Psoas muscle (tissue), 7 donors: ENCODE measurements at regions not wholly inside any gene's neighbourhood (a gene's known extent, or its start where the extent isn't known, plus 50 kb on each side); places are given as distances from the start of the nearest gene placed in this dataset.

Experiments used
- ATAC-seq, 4 donors: fragments of 200-7000 bp; cut with Tn5 transposase; one replicate each; pipeline ENCODE4 v1.9.1; 2020; ENCODE audit warnings: moderate library complexity in 3 of 4, mild to moderate bottlenecking in 2 of 4
- DNase-seq, 2 donors: peaks; one replicate each; pipeline ENCODE4 v3.0.0-alpha.2; 2020
- H3K27ac ChIP-seq: fragments of 200-600 bp; one replicate; pipeline ENCODE4 v1.8.0; 2022
- H3K27me3 ChIP-seq, 3 donors: fragments of 200-600 bp in 1 of 3; one replicate each; pipeline versions ENCODE4 v1.6.1 to v1.8.0; 2013 to 2022; ENCODE audit warnings: low read length in 2 of 3, mild to moderate bottlenecking in 2 of 3, moderate library complexity in 1 of 3; ENCODE audit not compliant: insufficient read depth in 3 of 3
- H3K36me3 ChIP-seq, 2 donors: fragments of 200-600 bp in 1 of 2; one replicate each; pipeline versions ENCODE4 v1.6.1 to v1.8.0; 2013 to 2022; ENCODE audit warnings: low read depth in 1 of 2, mild to moderate bottlenecking in 1 of 2, moderate library complexity in 1 of 2; ENCODE audit not compliant: insufficient read depth in 1 of 2
- H3K4me1 ChIP-seq: fragments of 200-600 bp; one replicate; pipeline ENCODE4 v1.8.0; 2022
- H3K4me3 ChIP-seq: fragments of 200-600 bp; one replicate; pipeline ENCODE4 v1.8.0; 2022; ENCODE audit warnings: mild to moderate bottlenecking
- H3K9me3 ChIP-seq: fragments of 200-600 bp; one replicate; pipeline ENCODE4 v1.8.0; 2022
- CTCF ChIP-seq: fragments of 200-600 bp; IDR thresholded peaks from one replicate; pipeline ENCODE4 v1.8.0; 2022; ENCODE audit warnings: antibody characterized with exemption
- WGBS, 3 donors: extraction: QIAGEN DNeasy Blood & Tissue Kit; methylation state at CpG; one replicate each; pipeline versions ENCODE4 v1.1.6 to v1.1.7; 2013; 5-methylcytosine and 5-hydroxymethylcytosine counted together
- intact Hi-C, 2 donors: fragments of 100-400 bp; cut with DNase I; formaldehyde crosslinking; loops; one replicate each; pipeline versions ENCODE4 v1.11.0 to v1.14.2; 2022
- donor health status: healthy with polysubstance abuse.
- donor health status: DM: no; HTN: no; CAD: no; lungs with moderate emphysema.
- donor health status: Bipolar disorder and iron deficiency.
- donor health status: healthy.
- donor health status: DM: yes; HTN: yes; CAD: no.
- donor health status: DM: no; HTN: no; CAD: no.
- donor health status: DM: yes; HTN: yes; CAD: no.

DNA sequence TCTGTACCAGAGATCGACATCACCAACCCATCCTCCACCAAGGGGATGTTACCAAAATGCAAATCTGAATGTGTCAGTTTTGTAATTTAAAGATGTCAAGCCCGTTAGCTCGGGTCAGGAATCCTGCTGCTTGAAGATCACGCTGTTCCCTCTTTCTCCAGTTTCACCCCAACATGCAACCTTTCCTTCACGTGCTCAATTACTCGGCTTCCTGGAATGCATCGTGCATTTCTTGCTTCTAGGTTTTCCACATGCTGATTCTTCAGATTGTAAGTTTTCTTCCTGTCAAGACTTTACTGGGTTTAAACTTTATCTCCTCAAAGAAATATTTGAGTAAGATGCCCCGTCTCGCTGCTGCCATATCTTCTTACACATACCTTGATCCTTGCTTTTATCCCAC is 209.5 kb upstream of the SNX2 start:
- Histone ChIP-seq H3K9me3 (no peaks in the 10 kb centered on the region), H3K4me1 (no peaks in the 10 kb centered on the region), H3K36me3 (no peaks in the 10 kb centered on the region), H3K27ac (no peak overlapping the region), H3K27me3 (no peaks in the 10 kb centered on the region), H3K4me3 (no peak overlapping the region)
- ATAC-seq (no peak), DNase-seq (no peak)
- TF ChIP-seq CTCF, result no peak
- WGBS, 3 donors, result 43 to 49% (median 44%) methylated on average over 9 of the region's 9 CpGs
- intact Hi-C loops, result no loop called here

DNA sequence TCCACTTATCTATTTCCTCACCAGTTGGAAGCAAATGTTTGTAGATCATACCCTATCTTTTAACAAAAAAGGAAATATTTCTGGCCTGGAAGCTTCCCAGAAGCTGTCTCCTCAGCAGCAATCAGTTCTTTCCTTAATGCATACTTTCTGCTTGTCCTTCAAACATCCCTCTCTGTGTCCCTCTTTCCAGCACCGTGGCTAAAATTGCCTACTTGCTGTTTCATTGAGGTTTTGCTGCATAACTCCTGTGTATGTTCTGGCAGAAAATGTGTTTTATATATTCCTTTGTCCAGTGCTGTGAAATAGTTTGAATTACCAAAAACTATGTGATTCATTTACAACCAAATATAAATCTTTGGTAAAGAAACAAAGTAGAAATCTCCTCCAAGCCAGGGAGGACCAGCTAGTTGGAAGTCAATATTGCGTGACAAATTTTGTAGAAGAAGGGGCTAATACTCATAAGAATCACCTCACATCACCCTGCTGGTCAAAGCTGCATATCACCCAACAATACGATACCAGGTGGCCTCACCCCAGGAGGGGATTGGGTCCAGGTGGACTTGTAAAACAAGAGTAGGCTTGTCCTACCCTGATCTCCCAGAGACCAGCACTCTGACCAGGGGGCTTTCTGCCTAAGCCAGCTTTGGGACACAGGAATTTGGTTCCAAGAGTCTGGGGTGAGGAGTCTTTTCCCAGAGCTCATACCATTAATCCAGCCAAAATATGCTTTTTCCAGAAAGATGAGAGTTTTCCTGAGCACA is 198.4 kb upstream of the SNX2 start:
- H3K4me3 ChIP-seq, result no peak overlapping the region
- H3K27me3 ChIP-seq, result no peaks in the 10 kb centered on the region
- no peak for TF ChIP-seq CTCF
- intact Hi-C loops, result no loop called here
- H3K9me3 ChIP-seq, result no peaks in the 10 kb centered on the region
- H3K27ac ChIP-seq, result no peak overlapping the region
- DNase-seq, result no peak
- H3K4me1 ChIP-seq, result no peaks in the 10 kb centered on the region
- WGBS, 3 donors, result 38 to 53% (median 46%) methylated on average over 3 of the region's 3 CpGs
- H3K36me3 ChIP-seq, result no peaks in the 10 kb centered on the region
- no peak for ATAC-seq

DNA sequence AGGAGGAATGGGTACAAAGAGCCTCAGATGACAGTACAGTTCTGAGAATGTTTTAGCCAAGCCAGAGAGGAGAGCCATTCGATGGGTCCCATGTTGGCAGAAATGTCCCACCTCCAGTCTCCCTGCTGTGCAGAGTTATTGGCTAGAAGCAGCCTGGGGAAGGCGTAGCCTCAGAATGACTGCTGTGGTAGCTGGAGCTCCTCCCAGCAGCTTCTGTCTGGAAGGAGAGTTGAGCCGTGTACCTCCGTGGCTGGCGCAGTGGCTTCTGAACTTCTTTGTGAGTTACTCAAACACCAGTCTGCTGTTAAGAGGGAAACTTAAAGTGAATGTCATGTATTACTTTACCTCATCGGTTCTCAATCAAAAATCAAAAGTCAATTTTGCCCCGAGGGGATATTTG is 193.3 kb upstream of the SNX2 start:
- no peaks in the 10 kb centered on the region for H3K4me1 ChIP-seq
- TF ChIP-seq CTCF, result no peak
- H3K9me3 ChIP-seq, result no peaks in the 10 kb centered on the region
- DNase-seq (no peak), ATAC-seq (no peak)
- 61 to 69% (median 69%) methylated on average over 7 of the region's 7 CpGs for WGBS, 3 donors
- no peak overlapping the region for H3K4me3 ChIP-seq
- no peaks in the 10 kb centered on the region for H3K27me3 ChIP-seq
- no peaks in the 10 kb centered on the region for H3K36me3 ChIP-seq
- intact Hi-C loops, result loop anchor here in 1 of 2 donors (5.0 kb wide), 1 partner anchor 351 kb away; no protein-coding TSS in a partner anchor
- H3K27ac ChIP-seq, result no peak overlapping the region

DNA sequence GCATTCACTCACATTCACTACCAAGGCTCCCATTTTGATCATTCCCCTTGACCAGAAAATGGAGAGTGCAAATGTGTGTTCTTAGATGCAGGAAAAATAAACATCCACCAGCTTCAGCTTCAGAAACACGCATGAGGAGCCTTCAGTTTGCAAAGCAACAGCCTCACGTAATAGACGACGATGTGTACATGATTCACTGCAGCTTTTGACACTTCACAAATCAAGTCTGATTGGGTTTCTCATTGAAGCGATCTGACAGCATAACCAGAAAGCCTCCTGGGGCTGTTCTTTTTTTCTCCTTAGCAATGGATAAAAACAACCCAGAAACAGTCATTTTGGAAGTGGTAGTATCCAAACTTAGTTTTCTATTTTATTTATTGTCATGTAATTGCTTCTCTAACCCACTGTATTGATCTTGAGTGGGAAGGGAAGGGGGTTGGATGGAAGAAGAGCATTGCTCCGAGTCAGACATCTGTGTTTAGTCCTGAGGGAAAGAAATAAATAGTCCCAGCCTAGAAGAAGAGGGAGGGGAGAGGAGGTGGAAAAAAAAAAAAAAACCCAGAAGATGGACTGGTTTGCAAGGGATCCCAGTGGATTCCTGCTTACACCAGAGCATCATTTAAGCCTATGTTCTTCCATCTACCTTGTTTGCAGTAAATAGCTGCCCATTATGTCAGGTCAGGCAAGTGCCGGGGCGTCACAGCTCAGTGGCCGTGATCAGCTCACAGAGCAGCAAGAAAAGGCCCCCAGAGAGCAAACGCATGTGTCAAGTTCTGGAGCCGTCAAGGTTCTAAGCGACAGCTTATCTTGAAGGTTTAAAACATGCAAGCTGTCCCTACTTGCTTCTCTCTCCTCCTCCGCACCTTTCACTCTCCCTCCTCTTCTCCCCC is 190.2 kb upstream of the SNX2 start:
- DNase-seq, result no peak
- WGBS, 3 donors, result 35 to 38% (median 36%) methylated on average over 13 of the region's 13 CpGs
- TF ChIP-seq CTCF, result no peak

More for the DNA sequence above, 190.2 kb upstream of the SNX2 start:
- Histone ChIP-seq H3K36me3 (no peaks in the 10 kb centered on the region), H3K27ac (no peak overlapping the region), H3K4me1 (no peaks in the 10 kb centered on the region), H3K27me3 (no peaks in the 10 kb centered on the region), H3K4me3 (no peak overlapping the region), H3K9me3 (no peaks in the 10 kb centered on the region)
- no peak for ATAC-seq
- intact Hi-C loops, result loop anchor here in 1 of 2 donors (5.0 kb wide), 1 partner anchor 348 kb away; no protein-coding TSS in a partner anchor
